ENCODE measurements at regions not wholly inside any gene's neighbourhood (a gene's known extent, or its start where the extent isn't known, plus 50 kb on each side); places are given as distances from the start of the nearest gene placed in this dataset.
"Not testable (repeated sequence)": the region's sequence is repeated elsewhere in the genome, so short reads cannot be mapped to it uniquely, and the experiment has no call there.

- CTCF ChIA-PET; H3F3A ChIP-seq (replicated peaks; ENCODE audit: insufficient read depth); H3K4me2 ChIP-seq; H3K27ac ChIP-seq (ENCODE audit: low read depth in 2 of 2, low read length in 1 of 2); H3K9ac ChIP-seq; H3K9me2 ChIP-seq; H3K4me1 ChIP-seq (ENCODE audit: control insufficient read depth in 1 of 2, insufficient read depth in 2 of 2, low read depth in 1 of 2, low read length in 1 of 2); H3K27me3 ChIP-seq (ENCODE audit: insufficient read depth); H3K9me3 ChIP-seq; H3K36me3 ChIP-seq (replicated peaks in 1 of 2; ENCODE audit: control insufficient read depth in 1 of 2, insufficient read depth in 2 of 2, low read length in 1 of 2); H3K79me2 ChIP-seq (ENCODE audit: insufficient read depth); H2AFZ ChIP-seq (ENCODE audit: low read depth); H3K4me3 ChIP-seq (ENCODE audit: low read depth in 2 of 2, low read length in 1 of 2); POLR2A ChIA-PET; DNase-seq; H4K20me1 ChIP-seq (ENCODE audit: insufficient read depth): not testable (repeated sequence)
- 86% methylated on average over 12 of the region's 17 CpGs for WGBS (ENCODE audit: low lambda C conversion rate)
These were observed 1053.9 kb upstream of the SLIT2 start for GRCh38 chr4:19197838-19198237.

- no peaks in the 10 kb centered on the region; a peak in 1 of 4 replicates for H3K4me1 ChIP-seq (ENCODE audit: control insufficient read depth in 1 of 2, insufficient read depth in 2 of 2, low read depth in 1 of 2, low read length in 1 of 2)
- no peak overlapping the region for H2AFZ ChIP-seq (ENCODE audit: low read depth)
- H3K27ac ChIP-seq (ENCODE audit: low read depth in 2 of 2, low read length in 1 of 2): no peak overlapping the region
- H3K9me2 ChIP-seq: no peaks in the 10 kb centered on the region
- H3K36me3 ChIP-seq (replicated peaks in 1 of 2; ENCODE audit: control insufficient read depth in 1 of 2, insufficient read depth in 2 of 2, low read length in 1 of 2): no peaks in the 10 kb centered on the region
- DNase-seq: no peak
- H3F3A ChIP-seq (replicated peaks; ENCODE audit: insufficient read depth): no peaks in the 10 kb centered on the region
- H3K4me2 ChIP-seq: no peak overlapping the region
- H3K9ac ChIP-seq: no peak overlapping the region
- H3K79me2 ChIP-seq (ENCODE audit: insufficient read depth): no peaks in the 10 kb centered on the region
- no peak overlapping the region for H3K4me3 ChIP-seq (ENCODE audit: low read depth in 2 of 2, low read length in 1 of 2)
- no peaks in the 10 kb centered on the region for H4K20me1 ChIP-seq (ENCODE audit: insufficient read depth)
- CTCF ChIA-PET: interaction anchor here (1.5 kb wide), 1 partner anchor 1053 kb away, joined by 3 read pairs; no protein-coding TSS in a partner anchor
- H3K9me3 ChIP-seq: no peaks in the 10 kb centered on the region
- WGBS (ENCODE audit: low lambda C conversion rate): 69% methylated on average over 2 of the region's 2 CpGs
- H3K27me3 ChIP-seq (ENCODE audit: insufficient read depth): no peaks in the 10 kb centered on the region
- TF ChIP-seq IRF3 (IDR thresholded peaks at IDR 0.05; ENCODE audit: low read depth, low read length): no peak
- no peak for TF ChIP-seq NRF1 (IDR thresholded peaks at IDR 0.05; ENCODE audit: low read depth, low read length)
- TF ChIP-seq RFX5 (IDR thresholded peaks at IDR 0.05; ENCODE audit: low read length): no peak
- TF ChIP-seq MAX (IDR thresholded peaks at IDR 0.05; ENCODE audit: low read depth): no peak
- TF ChIP-seq GATA2 (CRISPR knock-in tag; IDR thresholded peaks at IDR 0.05): no peak
- POLR2A ChIA-PET: no interaction called here
These were observed 1056.0 kb upstream of the SLIT2 start for GRCh38 chr4:19195696-19196095.

- no peak overlapping the region for H3K4me3 ChIP-seq (ENCODE audit: low read depth in 2 of 2, low read length in 1 of 2)
- H3K9me3 ChIP-seq: no peaks in the 10 kb centered on the region
- POLR2A ChIA-PET: no interaction called here
- no peak for DNase-seq
- CTCF ChIA-PET: interaction anchor here (1.5 kb wide), 1 partner anchor 1054 kb away, joined by 3 read pairs; no protein-coding TSS in a partner anchor
- no peaks in the 10 kb centered on the region for H3F3A ChIP-seq (replicated peaks; ENCODE audit: insufficient read depth)
- no peak for TF ChIP-seq FOSL2 (IDR thresholded peaks at IDR 0.05; ENCODE audit: borderline replicate concordance, low read depth)
- TF ChIP-seq GATA2 (CRISPR knock-in tag; IDR thresholded peaks at IDR 0.05): no peak
- no peak for TF ChIP-seq ZBTB33 (IDR thresholded peaks at IDR 0.05; ENCODE audit: borderline replicate concordance, low read depth)
- TF ChIP-seq MXI1 (IDR thresholded peaks at IDR 0.05; ENCODE audit: low read depth, low read length): no peak
- TF ChIP-seq RCOR1 (IDR thresholded peaks at IDR 0.05; ENCODE audit: low read length): no peak
- no peak for TF ChIP-seq FOXJ3 (CRISPR knock-in tag; IDR thresholded peaks at IDR 0.05)
- no peak for TF ChIP-seq IRF3 (IDR thresholded peaks at IDR 0.05; ENCODE audit: low read depth, low read length)
- no peak for TF ChIP-seq JUND (IDR thresholded peaks at IDR 0.05)
- no peak for TF ChIP-seq SIN3A (IDR thresholded peaks at IDR 0.05; ENCODE audit: borderline replicate concordance, low read depth, low read length)
- TF ChIP-seq RXRA (IDR thresholded peaks at IDR 0.05; ENCODE audit: borderline replicate concordance, low read depth): no peak
- TF ChIP-seq CHD2 (IDR thresholded peaks at IDR 0.05; ENCODE audit: low read length, partially characterized antibody): no peak
- TF ChIP-seq ELF1 (IDR thresholded peaks at IDR 0.05): no peak
- no peak for TF ChIP-seq TAF1 (IDR thresholded peaks at IDR 0.05; ENCODE audit: borderline replicate concordance, low read depth, low read length)
- no peak for TF ChIP-seq RAD21 (IDR thresholded peaks at IDR 0.05; ENCODE audit: low read length)
- H2AFZ ChIP-seq (ENCODE audit: low read depth): no peak overlapping the region
- no peaks in the 10 kb centered on the region for H3K36me3 ChIP-seq (replicated peaks in 1 of 2; ENCODE audit: control insufficient read depth in 1 of 2, insufficient read depth in 2 of 2, low read length in 1 of 2)
- H3K27me3 ChIP-seq (ENCODE audit: insufficient read depth): no peaks in the 10 kb centered on the region
- H3K9me2 ChIP-seq: no peaks in the 10 kb centered on the region
- H3K79me2 ChIP-seq (ENCODE audit: insufficient read depth): no peaks in the 10 kb centered on the region
- no peaks in the 10 kb centered on the region for H4K20me1 ChIP-seq (ENCODE audit: insufficient read depth)
- 57% methylated on average over 3 of the region's 3 CpGs for WGBS (ENCODE audit: low lambda C conversion rate)
- H3K9ac ChIP-seq: no peak overlapping the region
- no peak overlapping the region for H3K27ac ChIP-seq (ENCODE audit: low read depth in 2 of 2, low read length in 1 of 2)
- no peak overlapping the region for H3K4me2 ChIP-seq
- H3K4me1 ChIP-seq (ENCODE audit: control insufficient read depth in 1 of 2, insufficient read depth in 2 of 2, low read depth in 1 of 2, low read length in 1 of 2): no peaks in the 10 kb centered on the region; a peak in 1 of 4 replicates
These were observed 1057.0 kb upstream of the SLIT2 start for GRCh38 chr4:19194672-19195071.

Data from SK-N-SH (cell line).